ENCODE measurements at regions not wholly inside any gene's neighbourhood (a gene's known extent, or its start where the extent isn't known, plus 50 kb on each side); places are given as distances from the start of the nearest gene placed in this dataset.
A peak's percentile ranks its signal among the peaks of the same experiment; 100 is the strongest.

DNA sequence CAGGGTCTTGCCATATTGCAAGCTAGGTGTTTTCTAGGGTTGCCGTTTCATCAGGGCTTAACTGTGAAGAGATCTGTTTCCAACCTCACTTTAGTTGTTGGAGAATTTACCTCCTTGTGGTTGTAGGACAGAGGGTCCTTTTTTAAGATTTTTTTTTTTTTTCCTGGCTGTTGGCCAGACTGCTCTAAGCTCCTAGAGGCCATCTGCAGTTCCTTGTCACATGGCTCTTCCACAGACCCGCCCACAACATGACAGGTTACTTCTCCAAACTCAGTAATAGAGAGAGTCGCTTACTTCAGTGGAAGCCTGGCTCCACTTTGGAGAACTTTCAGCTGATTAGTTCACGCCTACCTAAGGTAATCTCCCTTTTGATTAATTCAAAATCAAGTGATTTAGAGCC lies 543.7 kb downstream of the DMRTA1 start:
- Histone ChIP-seq H3K36me3 (no peaks in the 10 kb centered on the region), H3K4me1 (no peaks in the 10 kb centered on the region), H3K27ac (no peak overlapping the region), H3K4me3 (no peak overlapping the region), H3K27me3 (no peaks in the 10 kb centered on the region), H3K9me3 (no peaks in the 10 kb centered on the region)
- intact Hi-C loops (cut with DNase I; ENCODE audit: low total_unique reads) = no loop called here
- TF ChIP-seq POLR2A (IDR thresholded peaks at IDR 0.05) = no peak
- TF ChIP-seq EP300 (IDR thresholded peaks at IDR 0.05) = no peak
- TF ChIP-seq, protein P1, sequence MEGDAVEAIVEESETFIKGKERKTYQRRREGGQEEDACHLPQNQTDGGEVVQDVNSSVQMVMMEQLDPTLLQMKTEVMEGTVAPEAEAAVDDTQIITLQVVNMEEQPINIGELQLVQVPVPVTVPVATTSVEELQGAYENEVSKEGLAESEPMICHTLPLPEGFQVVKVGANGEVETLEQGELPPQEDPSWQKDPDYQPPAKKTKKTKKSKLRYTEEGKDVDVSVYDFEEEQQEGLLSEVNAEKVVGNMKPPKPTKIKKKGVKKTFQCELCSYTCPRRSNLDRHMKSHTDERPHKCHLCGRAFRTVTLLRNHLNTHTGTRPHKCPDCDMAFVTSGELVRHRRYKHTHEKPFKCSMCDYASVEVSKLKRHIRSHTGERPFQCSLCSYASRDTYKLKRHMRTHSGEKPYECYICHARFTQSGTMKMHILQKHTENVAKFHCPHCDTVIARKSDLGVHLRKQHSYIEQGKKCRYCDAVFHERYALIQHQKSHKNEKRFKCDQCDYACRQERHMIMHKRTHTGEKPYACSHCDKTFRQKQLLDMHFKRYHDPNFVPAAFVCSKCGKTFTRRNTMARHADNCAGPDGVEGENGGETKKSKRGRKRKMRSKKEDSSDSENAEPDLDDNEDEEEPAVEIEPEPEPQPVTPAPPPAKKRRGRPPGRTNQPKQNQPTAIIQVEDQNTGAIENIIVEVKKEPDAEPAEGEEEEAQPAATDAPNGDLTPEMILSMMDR (IDR thresholded peaks at IDR 0.05) = no peak
- no peak for TF ChIP-seq POLR2AphosphoS5 (IDR thresholded peaks at IDR 0.05)
- DNase-seq = peak in 1 of 2 donors; percentile 1
- WGBS, 5 donors = 69 to 81% (median 72%) methylated on average over 4 of the region's 4 CpGs

DNA sequence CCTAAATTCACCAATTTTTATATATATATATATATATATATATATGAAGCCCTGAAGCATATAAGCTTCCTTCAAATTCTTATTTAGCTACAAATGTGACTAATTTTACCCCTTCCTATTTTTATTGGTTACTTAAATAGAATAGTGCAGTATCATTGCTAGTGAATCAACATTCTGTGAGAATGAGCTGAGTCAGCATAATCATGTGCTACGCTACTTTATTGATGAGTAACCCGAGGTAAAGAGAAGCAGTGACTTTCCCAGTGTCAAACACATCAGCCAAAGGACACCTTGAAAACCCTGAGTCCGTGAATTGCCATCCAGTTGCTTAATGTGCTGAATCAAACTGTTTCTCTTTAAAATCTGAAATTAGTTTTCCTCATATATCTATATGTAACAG lies 546.2 kb downstream of the DMRTA1 start:
- Histone ChIP-seq H3K4me1 (no peaks in the 10 kb centered on the region), H3K27ac (no peak overlapping the region), H3K27me3 (no peaks in the 10 kb centered on the region), H3K36me3 (no peaks in the 10 kb centered on the region), H3K4me3 (no peak overlapping the region), H3K9me3 (peaks cover under 1 to 18% (median 14%) of the 10 kb centered on the region in 4 donors)
- TF ChIP-seq POLR2AphosphoS5 (IDR thresholded peaks at IDR 0.05) = no peak
- TF ChIP-seq EP300 (IDR thresholded peaks at IDR 0.05) = no peak
- TF ChIP-seq POLR2A (IDR thresholded peaks at IDR 0.05) = no peak
- TF ChIP-seq, protein P1 (IDR thresholded peaks at IDR 0.05) = no peak
- intact Hi-C loops (cut with DNase I; ENCODE audit: low total_unique reads) = no loop called here
- 60 to 68% (median 64%) methylated on average over 3 of the region's 3 CpGs for WGBS, 5 donors
- DNase-seq = no peak

DNA sequence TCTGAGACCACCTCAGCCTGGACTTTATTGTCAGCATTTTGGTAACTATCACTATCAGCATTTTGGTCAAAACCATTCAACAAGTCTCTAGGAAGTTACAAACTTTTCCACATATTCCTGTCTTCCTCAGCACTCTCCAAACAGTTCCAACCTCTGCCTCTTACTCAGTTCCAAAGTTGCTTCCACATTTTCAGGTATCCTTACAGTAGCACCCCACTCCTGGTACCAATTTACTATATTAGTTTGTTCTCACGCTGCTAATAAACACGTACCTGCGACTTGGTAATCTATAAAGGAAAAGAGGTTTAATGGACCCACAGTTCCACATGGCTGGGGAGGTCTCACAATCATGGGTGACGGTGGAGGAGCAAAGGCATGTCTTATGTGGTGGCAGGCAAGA lies 551.3 kb downstream of the DMRTA1 start:
- no peaks in the 10 kb centered on the region for H3K36me3 ChIP-seq
- H3K4me3 ChIP-seq = no peak overlapping the region
- 85 to 97% (median 93%) methylated on average over 4 of the region's 4 CpGs for WGBS, 5 donors
- intact Hi-C loops (cut with DNase I; ENCODE audit: low total_unique reads) = no loop called here
- no peaks in the 10 kb centered on the region for H3K4me1 ChIP-seq
- no peaks in the 10 kb centered on the region for H3K27me3 ChIP-seq
- no peak for DNase-seq
- H3K27ac ChIP-seq = no peak overlapping the region
- peaks cover 4 to 39% (median 22%) of the 10 kb centered on the region in 4 donors for H3K9me3 ChIP-seq
- TF ChIP-seq POLR2AphosphoS5 (IDR thresholded peaks at IDR 0.05) (no peak), EP300 (IDR thresholded peaks at IDR 0.05) (no peak), POLR2A (IDR thresholded peaks at IDR 0.05) (no peak)
- TF ChIP-seq, protein P1 (IDR thresholded peaks at IDR 0.05) = no peak

GRCh38 chr9:23005156-23005555 lies 558.5 kb downstream of the DMRTA1 start:
- peak in 1 of 2 donors; percentile 37 for DNase-seq
- Histone ChIP-seq H3K4me3 (no peak overlapping the region), H3K4me1 (no peaks in the 10 kb centered on the region), H3K36me3 (no peaks in the 10 kb centered on the region), H3K27me3 (no peaks in the 10 kb centered on the region), H3K27ac (no peak overlapping the region), H3K9me3 (peaks cover 0 to 15% (median 0%) of the 10 kb centered on the region in 4 donors)
- intact Hi-C loops (cut with DNase I; ENCODE audit: low total_unique reads) = no loop called here
- TF ChIP-seq POLR2AphosphoS5 (IDR thresholded peaks at IDR 0.05) (no peak), EP300 (IDR thresholded peaks at IDR 0.05) (no peak), POLR2A (IDR thresholded peaks at IDR 0.05) (no peak)
- TF ChIP-seq, protein P1 (IDR thresholded peaks at IDR 0.05) = no peak
- 28 to 51% (median 41%) methylated on average over 5 of the region's 5 CpGs for WGBS, 5 donors
